ENCODE measurements at regions not wholly inside any gene's neighbourhood (a gene's known extent, or its start where the extent isn't known, plus 50 kb on each side); places are given as distances from the start of the nearest gene placed in this dataset.

GRCh38 chr2:195437521-195437920 lies 219.5 kb upstream of the SLC39A10 start:
- 74% methylated on average over 16 of the region's 18 CpGs for WGBS (ENCODE audit: insufficient coverage, insufficient replicate concordance, low lambda C conversion rate, missing lambda C conversion rate)
- Histone ChIP-seq H4K20me1 (ENCODE audit: control insufficient read depth, insufficient read depth) (no peaks in the 10 kb centered on the region), H3K79me2 (ENCODE audit: control insufficient read depth, insufficient read depth, low read length) (no peaks in the 10 kb centered on the region), H3K4me3 (no peak overlapping the region), H3K9ac (ENCODE audit: control insufficient read depth, insufficient read depth, low read length) (no peak overlapping the region), H3K36me3 (ENCODE audit: control insufficient read depth in 2 of 2, insufficient read depth in 2 of 2, low read length in 1 of 2) (no peaks in the 10 kb centered on the region), H3K9me3 (replicated peaks; ENCODE audit: control insufficient read depth, insufficient read depth, low read length) (no peaks in the 10 kb centered on the region; the same call in none of the 3 replicates), H3K27ac (ENCODE audit: control insufficient read depth, insufficient read depth) (no peak overlapping the region), H3K4me2 (ENCODE audit: control insufficient read depth, insufficient read depth) (no peak overlapping the region), H3K27me3 (replicated peaks in 1 of 2; ENCODE audit: control insufficient read depth in 2 of 2, insufficient read depth in 2 of 2, low read length in 1 of 2) (no peaks in the 10 kb centered on the region), H3K4me1 (ENCODE audit: control insufficient read depth, insufficient read depth, low read length) (no peaks in the 10 kb centered on the region), H2AFZ (ENCODE audit: control insufficient read depth, low read depth, low read length) (no peak overlapping the region)
- TF ChIP-seq PAX5 (IDR thresholded peaks at IDR 0.05; ENCODE audit: borderline replicate concordance, low read depth, low read length): no peak
- no peak for TF ChIP-seq RAD21 (IDR thresholded peaks at IDR 0.05; ENCODE audit: insufficient read depth, low read depth, low read length)
- no peak for TF ChIP-seq TCF7 (IDR thresholded peaks at IDR 0.05; ENCODE audit: borderline replicate concordance)
- no peak for TF ChIP-seq ZBTB33 (IDR thresholded peaks at IDR 0.05)
- TF ChIP-seq E2F4 (IDR thresholded peaks at IDR 0.05; ENCODE audit: low read depth, low read length): no peak
- TF ChIP-seq WRNIP1 (IDR thresholded peaks at IDR 0.05; ENCODE audit: borderline replicate concordance, low read depth, low read length): no peak
- TF ChIP-seq RFX5 (IDR thresholded peaks at IDR 0.05; ENCODE audit: low read depth, low read length): no peak
- no peak for TF ChIP-seq BRCA1 (IDR thresholded peaks at IDR 0.05; ENCODE audit: low read depth, low read length)
- TF ChIP-seq PKNOX1 (IDR thresholded peaks at IDR 0.05): no peak
- no peak for TF ChIP-seq HDAC2 (IDR thresholded peaks at IDR 0.05)
- no peak for TF ChIP-seq ZZZ3 (IDR thresholded peaks at IDR 0.05; ENCODE audit: control insufficient read depth, insufficient read length, low read depth)
- TF ChIP-seq KAT2A (conservative IDR thresholded peaks at IDR 0.05; ENCODE audit: control insufficient read depth, low read depth, low read length): no peak
- no peak for TF ChIP-seq TCF3 (IDR thresholded peaks at IDR 0.05; ENCODE audit: borderline replicate concordance, insufficient read depth, low read depth, low read length)
- TF ChIP-seq JUNB (IDR thresholded peaks at IDR 0.05): no peak
- TF ChIP-seq CHD4 (IDR thresholded peaks at IDR 0.05): no peak
- TF ChIP-seq E4F1 (IDR thresholded peaks at IDR 0.05; ENCODE audit: borderline replicate concordance, partially characterized antibody): no peak
- no peak for TF ChIP-seq CHD1 (IDR thresholded peaks at IDR 0.05; ENCODE audit: low read depth, low read length)
- ATAC-seq (no peak), FAIRE-seq (no peak), DNase-seq (ENCODE audit: low read depth, low spot score) (no peak)
- intact Hi-C loops (cut with micrococcal nuclease; ENCODE audit: unreplicated experiment) (no loop called here), in situ Hi-C loops (cut with MboI) (no loop called here)
- ChIA-PET CTCF (no interaction called here), SMC1A (ENCODE audit: uncharacterized antibody, unreplicated experiment) (interaction anchor here (1.1 to 1.2 kb wide), 2 partner anchors 12 to 28 kb away, joined by 4 read pairs; no protein-coding TSS in a partner anchor), RAD21 (ENCODE audit: unreplicated experiment) (no interaction called here), POLR2A (interaction anchor here (1.1 kb wide), 1 partner anchor 64 kb away, joined by 3 read pairs; no protein-coding TSS in a partner anchor)
- no TSS peak for BruUV-seq (replicated peaks)

Data from GM12878 (cell line).